Endothelial cell of umbilical vein (primary cell): ENCODE measurements at regions not wholly inside any gene's neighbourhood (a gene's known extent, or its start where the extent isn't known, plus 50 kb on each side); places are given as distances from the start of the nearest gene placed in this dataset.

Experiments used
- BruUV-seq: library from RNA; stranded (reverse); fragments of 400-500 nt; replicated peaks from 2 replicates; lab custom pipeline; 2021; lab: Mats Ljungman, UMichigan
- CTCF ChIA-PET: fragments of 300-600, 350-600 bp; sonication (Branson Sonifier 250); formaldehyde crosslinking; loops from one replicate; lab custom pipeline; 2021; ENCODE audit warnings: antibody characterized with exemption, inconsistent platforms; lab: Charles Lee
- POLR2A ChIA-PET: fragments of 300-600, 350-600 bp; sonication (Branson Sonifier 250); formaldehyde crosslinking; loops from one replicate; lab custom pipeline; 2021; ENCODE audit warnings: antibody characterized with exemption, inconsistent platforms; lab: Charles Lee
- DNase-seq: peaks from one replicate; pipeline ENCODE4 v3.0.0-alpha.2; 2011; ENCODE audit warnings: low read depth, low spot score
- FAIRE-seq: peaks from 2 replicates; lab custom pipeline; 2011; peaks lifted over from hg19 to GRCh38; lab: Jason Lieb, UNC
- H2AFZ ChIP-seq: 2 replicates; pipeline ENCODE4 v1.6.0; 2012; ENCODE audit warnings: low read depth, low read length, control low read depth, inconsistent platforms
- H3K27ac ChIP-seq: 2 replicates; pipeline ENCODE4 v1.5.1; 2011; ENCODE audit warnings: low read depth, mild to moderate bottlenecking, control low read depth, low read length, moderate library complexity; ENCODE audit not compliant: insufficient read depth
- H3K27me3 ChIP-seq, 2 experiments: 2 replicates each; pipeline versions ENCODE4 v1.6.0 to v1.6.1; 2011; ENCODE audit warnings: low read length in 2 of 2, mixed read lengths in 1 of 2; ENCODE audit not compliant: control insufficient read depth in 2 of 2, insufficient read depth in 2 of 2
- H3K36me3 ChIP-seq, 2 experiments: 2 replicates in 1 of 2; 3 replicates in 1 of 2; pipeline ENCODE4 v1.5.1; 2011; ENCODE audit warnings: low read length in 2 of 2, mild to moderate bottlenecking in 1 of 2, moderate library complexity in 1 of 2; ENCODE audit not compliant: control insufficient read depth in 2 of 2, insufficient read depth in 2 of 2; ENCODE audit errors: extremely low read depth in 1 of 2
- H3K4me1 ChIP-seq: 3 replicates; pipeline ENCODE4 v1.5.1; 2011; ENCODE audit warnings: mild to moderate bottlenecking, low read length; ENCODE audit not compliant: control insufficient read depth, insufficient read depth; ENCODE audit errors: extremely low read depth
- H3K4me2 ChIP-seq: 2 replicates; pipeline ENCODE4 v1.6.1; 2011; ENCODE audit warnings: low read length, control low read depth, mixed read lengths; ENCODE audit not compliant: insufficient read depth
- H3K4me3 ChIP-seq, 3 experiments: fragments of 200-600 bp in 1 of 3; sonication (generic), shearing (Covaris generic) in 1 of 3; replicated peaks in 1 of 3; 2 replicates each; pipeline ENCODE4 v1.5.1; 2011 to 2016; ENCODE audit warnings: control low read depth in 3 of 3, low read length in 3 of 3, mild to moderate bottlenecking in 2 of 3, inconsistent platforms in 1 of 3, low read depth in 1 of 3, moderate library complexity in 1 of 3; ENCODE audit not compliant: insufficient read depth in 1 of 3
- H3K79me2 ChIP-seq: 2 replicates; pipeline ENCODE4 v1.6.0; 2012; ENCODE audit warnings: low read length, inconsistent platforms; ENCODE audit not compliant: control insufficient read depth, insufficient read depth
- H3K9ac ChIP-seq: replicated peaks from 2 replicates; pipeline ENCODE3; 2011; ENCODE audit warnings: low read length, control low read depth; ENCODE audit not compliant: insufficient read depth; ENCODE audit errors: extremely low read depth
- H3K9me1 ChIP-seq: replicated peaks from 3 replicates; pipeline ENCODE4 v1.6.0; 2011; ENCODE audit warnings: mild to moderate bottlenecking, low read length; ENCODE audit not compliant: control insufficient read depth, insufficient read depth; ENCODE audit errors: extremely low read depth
- H3K9me3 ChIP-seq: replicated peaks from 2 replicates; pipeline ENCODE4 v1.5.1; 2012; ENCODE audit warnings: low read length, inconsistent platforms; ENCODE audit not compliant: control insufficient read depth, insufficient read depth
- H4K20me1 ChIP-seq: replicated peaks from 2 replicates; pipeline ENCODE3; 2011; ENCODE audit warnings: mild to moderate bottlenecking, low read length; ENCODE audit not compliant: control insufficient read depth, insufficient read depth; ENCODE audit errors: extremely low read depth
- CTCF ChIP-seq, 2 donors: IDR thresholded peaks; 1 replicate in 1 of 2; 2 replicates in 1 of 2; pipeline ENCODE4 v1.5.1; 2011; ENCODE audit warnings: low read length in 2 of 2, mild to moderate bottlenecking in 2 of 2, moderate library complexity in 2 of 2, control low read depth in 1 of 2, inconsistent platforms in 1 of 2, low read depth in 1 of 2; ENCODE audit not compliant: insufficient read depth in 1 of 2; ENCODE audit errors: extremely low read depth in 1 of 2
- EZH2 ChIP-seq: IDR thresholded peaks from 2 replicates; pipeline ENCODE4 v1.6.1; 2012; ENCODE audit warnings: borderline replicate concordance, low read depth, mild to moderate bottlenecking, moderate library complexity, low read length, inconsistent platforms; ENCODE audit not compliant: severe bottlenecking
- FOS ChIP-seq: IDR thresholded peaks from 2 replicates; pipeline ENCODE4 v1.6.1; 2011; ENCODE audit warnings: mild to moderate bottlenecking, low read length, moderate library complexity, borderline replicate concordance; ENCODE audit not compliant: insufficient read depth
- GATA2 ChIP-seq: IDR thresholded peaks from 2 replicates; pipeline ENCODE4 v1.7.0; 2011; ENCODE audit warnings: low read depth, mild to moderate bottlenecking, moderate library complexity, mixed read lengths, low read length; ENCODE audit not compliant: insufficient read length, insufficient read depth
- JUN ChIP-seq: IDR thresholded peaks from 2 replicates; pipeline ENCODE4 v1.6.1; 2011; ENCODE audit warnings: borderline replicate concordance, low read depth; ENCODE audit not compliant: insufficient read length, insufficient read depth
- MYC ChIP-seq: IDR thresholded peaks from one replicate; pipeline ENCODE4 v1.6.1; 2011; ENCODE audit warnings: mild to moderate bottlenecking, low read depth, low read length
- POLR2A ChIP-seq: IDR thresholded peaks from 2 replicates; pipeline ENCODE4 v1.6.1; 2012; ENCODE audit warnings: low read depth, mild to moderate bottlenecking, control low read depth, low read length
- POLR2AphosphoS5 ChIP-seq: IDR thresholded peaks from 2 replicates; pipeline ENCODE4 v1.6.1; 2012; ENCODE audit warnings: low read depth, mild to moderate bottlenecking, control low read depth, low read length, moderate library complexity; ENCODE audit not compliant: insufficient read depth
- dilution Hi-C: fragments of 300-500 bp; cut with MboI; formaldehyde crosslinking; loops from one replicate; pipeline ENCODE4 v1.15.0; 2019; ENCODE audit warnings: low sequenced_read_pairs; ENCODE audit not compliant: extremely low pct_ligation_motif_present
- intact Hi-C: fragments of 100-400 bp; cut with micrococcal nuclease; formaldehyde crosslinking; loops from one replicate; pipeline ENCODE4 v1.10.0; 2022
- TF ChIP-seq, protein P1 (sequence below): IDR thresholded peaks from 2 replicates; pipeline ENCODE4 v1.6.1; 2011; ENCODE audit not compliant: insufficient read depth, insufficient read length

DNA sequence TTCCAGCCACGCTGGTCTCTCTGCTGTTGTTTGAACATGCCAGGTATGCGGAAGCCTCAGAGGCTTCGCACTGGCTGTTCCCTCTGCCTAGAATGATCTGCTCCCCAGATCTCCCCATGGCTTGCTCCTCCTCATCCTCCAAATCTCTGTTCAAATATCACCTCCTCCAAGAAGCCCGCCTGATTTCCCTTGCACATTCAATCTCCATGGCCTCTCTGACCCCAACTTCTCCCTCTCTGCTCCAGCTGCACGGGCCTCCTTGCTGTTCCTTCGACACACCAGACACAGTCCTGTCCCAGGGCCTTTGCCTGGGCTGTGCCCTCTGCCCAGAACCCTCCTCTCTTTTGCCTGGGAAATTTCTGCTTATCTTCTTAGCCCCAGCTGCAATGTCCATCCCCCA lies 52.5 kb upstream of the PTPRS start:
- dilution Hi-C loops (no loop called here), intact Hi-C loops (no loop called here)
- H3K9ac ChIP-seq = no peak overlapping the region
- peaks cover 1 to 8% of the 10 kb centered on the region in 2 experiments for H3K27me3 ChIP-seq
- no peak overlapping the region for H3K27ac ChIP-seq
- TF ChIP-seq POLR2AphosphoS5 (no peak), GATA2 (no peak), POLR2A (no peak), JUN (no peak), FOS (no peak), MYC (no peak), CTCF (IDR thresholded peaks at IDR 0.05; ENCODE audit: extremely low read depth in 1 of 2, insufficient read depth in 1 of 2, low read depth in 1 of 2, low read length in 2 of 2) (no peak), EZH2 (no peak)
- TF ChIP-seq, protein P1, sequence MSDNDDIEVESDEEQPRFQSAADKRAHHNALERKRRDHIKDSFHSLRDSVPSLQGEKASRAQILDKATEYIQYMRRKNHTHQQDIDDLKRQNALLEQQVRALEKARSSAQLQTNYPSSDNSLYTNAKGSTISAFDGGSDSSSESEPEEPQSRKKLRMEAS = no peak
- DNase-seq = no peak
- no peaks in the 10 kb centered on the region for H3K9me1 ChIP-seq
- H2AFZ ChIP-seq = no peak overlapping the region
- POLR2A ChIA-PET = no interaction called here
- no peaks in the 10 kb centered on the region for H3K79me2 ChIP-seq
- no peaks in the 10 kb centered on the region for H3K4me1 ChIP-seq
- no peaks in the 10 kb centered on the region for H3K36me3 ChIP-seq
- H3K9me3 ChIP-seq = no peaks in the 10 kb centered on the region
- CTCF ChIA-PET = no interaction called here
- BruUV-seq = no TSS peak
- no peaks in the 10 kb centered on the region for H4K20me1 ChIP-seq
- H3K4me2 ChIP-seq = no peak overlapping the region
- FAIRE-seq = no peak
- no peak overlapping the region for H3K4me3 ChIP-seq
